OCI-LY7 (cell line): ENCODE measurements at regions not wholly inside any gene's neighbourhood (a gene's known extent, or its start where the extent isn't known, plus 50 kb on each side); places are given as distances from the start of the nearest gene placed in this dataset.

Experiments
- BruUV-seq: library from RNA; stranded (reverse); fragments of 400-500 nt; replicated peaks from 2 replicates; lab custom pipeline; 2021; lab: Mats Ljungman, UMichigan
- CTCF ChIA-PET: fragments of 300-600 bp; sonication (Branson Sonifier 250); formaldehyde crosslinking; loops from one replicate; lab custom pipeline; 2022; ENCODE audit warnings: antibody characterized with exemption; ENCODE audit not compliant: unreplicated experiment; lab: Charles Lee
- POLR2A ChIA-PET: fragments of 300-600 bp; sonication (Branson Sonifier 250); formaldehyde crosslinking; loops from one replicate; lab custom pipeline; 2022; ENCODE audit warnings: antibody characterized with exemption; lab: Charles Lee
- DNase-seq: peaks from one replicate; pipeline ENCODE4 v3.0.0-alpha.2; 2015; ENCODE audit warnings: low spot score
- H2AFZ ChIP-seq: fragments of 200-600 bp; sonication (generic), shearing (Covaris generic); 2 replicates; pipeline ENCODE4 v1.6.1; 2014; ENCODE audit warnings: mild to moderate bottlenecking, antibody characterized with exemption, low read length, moderate library complexity
- H3K27ac ChIP-seq: fragments of 200-600 bp; sonication (generic); 2 replicates; pipeline ENCODE4 v1.5.1; 2014; ENCODE audit warnings: mixed run types, low read depth, mild to moderate bottlenecking, moderate library complexity, low read length, inconsistent platforms; ENCODE audit not compliant: poor library complexity, severe bottlenecking
- H3K36me3 ChIP-seq: fragments of 200-600 bp; sonication (generic); 2 replicates; pipeline ENCODE4 v1.6.1; 2014; ENCODE audit warnings: mild to moderate bottlenecking, antibody characterized with exemption, low read length, moderate library complexity, mixed read lengths; ENCODE audit not compliant: insufficient read depth
- H3K4me1 ChIP-seq: fragments of 200-600 bp; sonication (generic); 2 replicates; pipeline ENCODE4 v1.5.1; 2014; ENCODE audit warnings: mild to moderate bottlenecking, low read length; ENCODE audit not compliant: insufficient read depth, poor library complexity, severe bottlenecking
- H3K4me2 ChIP-seq: fragments of 200-600 bp; sonication (generic); 2 replicates; pipeline ENCODE4 v1.6.1; 2014; ENCODE audit warnings: mild to moderate bottlenecking, low read length
- H3K4me3 ChIP-seq: fragments of 200-600 bp; sonication (generic); 2 replicates; pipeline ENCODE4 v1.5.1; 2014; ENCODE audit warnings: mild to moderate bottlenecking, low read depth, low read length; ENCODE audit not compliant: poor library complexity, severe bottlenecking
- H3K79me2 ChIP-seq: fragments of 200-600 bp; sonication (generic); 2 replicates; pipeline ENCODE4 v1.6.1; 2016; ENCODE audit warnings: low read depth, mild to moderate bottlenecking, low read length, moderate library complexity, mixed read lengths; ENCODE audit not compliant: insufficient read depth
- H3K9me2 ChIP-seq: fragments of 200-600 bp; sonication (generic); 2 replicates; pipeline ENCODE4 v1.6.1; 2016; ENCODE audit warnings: mild to moderate bottlenecking, low read length, mixed read lengths; ENCODE audit not compliant: insufficient read depth
- H3K9me3 ChIP-seq: fragments of 200-600 bp; sonication (generic); 2 replicates; pipeline ENCODE4 v1.6.1; 2014; ENCODE audit warnings: mild to moderate bottlenecking, mixed run types, low read length, mixed read lengths
- H4K20me1 ChIP-seq: fragments of 200-600 bp; sonication (generic); 2 replicates; pipeline ENCODE4 v1.6.1; 2014; ENCODE audit warnings: mild to moderate bottlenecking, antibody characterized with exemption, low read length, moderate library complexity, mixed read lengths; ENCODE audit not compliant: insufficient read depth
- EZH2phosphoT487 ChIP-seq: fragments of 200-600 bp; sonication (generic); IDR thresholded peaks from 2 replicates; pipeline ENCODE4 v1.6.1; 2018; ENCODE audit warnings: low read depth, borderline replicate concordance, mild to moderate bottlenecking, mixed run types, antibody characterized with exemption, low read length, moderate library complexity, mixed read lengths
- intact Hi-C: fragments of 100-400 bp; cut with micrococcal nuclease; formaldehyde crosslinking; loops from one replicate; pipeline ENCODE4 v1.10.0; 2022; ENCODE audit not compliant: unreplicated experiment
- TF ChIP-seq, protein P1 (sequence below): fragments of 200-600 bp; sonication (generic); conservative IDR thresholded peaks from 2 replicates; pipeline ENCODE4 v1.5.1; 2014; ENCODE audit warnings: mild to moderate bottlenecking, antibody characterized with exemption, low read length, moderate library complexity, mixed read lengths

DNA sequence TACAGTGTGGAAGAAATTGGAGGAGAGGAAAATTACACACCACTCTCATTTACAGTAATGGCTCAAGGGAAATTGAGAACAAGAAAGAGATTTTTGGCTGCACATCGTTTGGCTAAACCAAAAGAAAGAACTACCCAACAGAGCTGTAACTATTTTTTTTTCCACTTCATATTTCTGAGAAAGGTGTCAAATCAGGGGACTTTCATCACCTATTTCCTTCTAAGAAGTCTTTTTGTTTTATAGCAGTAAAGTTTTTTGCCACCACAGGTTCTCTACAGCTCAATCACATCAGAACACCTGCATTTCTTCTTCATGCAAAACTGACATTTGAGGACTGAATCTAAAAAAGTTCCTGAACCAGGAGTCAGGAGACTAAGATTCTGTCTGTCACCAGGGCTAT, 57.5 kb upstream of the TNIP3 start:
- Histone ChIP-seq H3K79me2 (no peaks in the 10 kb centered on the region), H3K9me3 (no peaks in the 10 kb centered on the region), H2AFZ (no peak overlapping the region), H4K20me1 (no peaks in the 10 kb centered on the region), H3K36me3 (no peaks in the 10 kb centered on the region), H3K9me2 (no peaks in the 10 kb centered on the region), H3K4me1 (no peaks in the 10 kb centered on the region), H3K4me3 (no peak overlapping the region), H3K4me2 (no peak overlapping the region), H3K27ac (no peak overlapping the region)
- CTCF ChIA-PET, result no interaction called here
- intact Hi-C loops, result no loop called here
- no TSS peak for BruUV-seq
- POLR2A ChIA-PET, result no interaction called here
- DNase-seq, result no peak
- TF ChIP-seq, protein P1, sequence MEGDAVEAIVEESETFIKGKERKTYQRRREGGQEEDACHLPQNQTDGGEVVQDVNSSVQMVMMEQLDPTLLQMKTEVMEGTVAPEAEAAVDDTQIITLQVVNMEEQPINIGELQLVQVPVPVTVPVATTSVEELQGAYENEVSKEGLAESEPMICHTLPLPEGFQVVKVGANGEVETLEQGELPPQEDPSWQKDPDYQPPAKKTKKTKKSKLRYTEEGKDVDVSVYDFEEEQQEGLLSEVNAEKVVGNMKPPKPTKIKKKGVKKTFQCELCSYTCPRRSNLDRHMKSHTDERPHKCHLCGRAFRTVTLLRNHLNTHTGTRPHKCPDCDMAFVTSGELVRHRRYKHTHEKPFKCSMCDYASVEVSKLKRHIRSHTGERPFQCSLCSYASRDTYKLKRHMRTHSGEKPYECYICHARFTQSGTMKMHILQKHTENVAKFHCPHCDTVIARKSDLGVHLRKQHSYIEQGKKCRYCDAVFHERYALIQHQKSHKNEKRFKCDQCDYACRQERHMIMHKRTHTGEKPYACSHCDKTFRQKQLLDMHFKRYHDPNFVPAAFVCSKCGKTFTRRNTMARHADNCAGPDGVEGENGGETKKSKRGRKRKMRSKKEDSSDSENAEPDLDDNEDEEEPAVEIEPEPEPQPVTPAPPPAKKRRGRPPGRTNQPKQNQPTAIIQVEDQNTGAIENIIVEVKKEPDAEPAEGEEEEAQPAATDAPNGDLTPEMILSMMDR, result no peak
- no peak for TF ChIP-seq EZH2phosphoT487

DNA sequence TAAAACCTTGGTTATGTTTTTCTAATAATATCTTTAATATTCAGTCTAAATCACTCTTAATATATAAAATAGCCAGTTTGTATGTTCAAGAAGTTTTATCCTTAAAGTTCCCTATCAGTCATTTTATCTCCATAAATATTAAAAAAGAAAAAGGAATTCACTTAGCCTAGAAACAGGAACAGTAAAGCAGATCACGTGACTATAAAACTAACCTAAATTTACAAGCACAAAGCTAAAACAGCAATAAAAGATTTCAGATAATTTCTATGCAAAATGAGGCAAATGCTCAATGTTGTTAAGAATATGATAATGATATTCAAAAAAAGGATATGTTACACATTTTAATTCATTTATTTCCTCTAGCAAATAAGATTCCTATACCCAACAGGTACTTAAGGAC, 57.1 kb upstream of the TNIP3 start:
- no peak overlapping the region for H2AFZ ChIP-seq
- no peak overlapping the region for H3K4me2 ChIP-seq
- H3K9me2 ChIP-seq, result no peaks in the 10 kb centered on the region
- no TSS peak for BruUV-seq
- H3K4me3 ChIP-seq, result no peak overlapping the region
- no peaks in the 10 kb centered on the region for H3K9me3 ChIP-seq
- no peaks in the 10 kb centered on the region for H3K4me1 ChIP-seq
- H4K20me1 ChIP-seq, result no peaks in the 10 kb centered on the region
- intact Hi-C loops, result no loop called here
- ChIA-PET CTCF (no interaction called here), POLR2A (no interaction called here)
- no peak for TF ChIP-seq EZH2phosphoT487
- TF ChIP-seq, protein P1, result no peak
- H3K79me2 ChIP-seq, result no peaks in the 10 kb centered on the region
- H3K36me3 ChIP-seq, result no peaks in the 10 kb centered on the region
- no peak for DNase-seq
- H3K27ac ChIP-seq, result no peak overlapping the region

GRCh38 chr4:121220698-121221097, 56.6 kb upstream of the TNIP3 start:
- Histone ChIP-seq H3K9me2 (no peaks in the 10 kb centered on the region), H3K36me3 (no peaks in the 10 kb centered on the region), H3K79me2 (no peaks in the 10 kb centered on the region), H3K4me3 (no peak overlapping the region), H4K20me1 (no peaks in the 10 kb centered on the region), H3K27ac (no peak overlapping the region), H3K9me3 (no peaks in the 10 kb centered on the region), H2AFZ (no peak overlapping the region), H3K4me2 (no peak overlapping the region), H3K4me1 (no peaks in the 10 kb centered on the region)
- no TSS peak for BruUV-seq
- no peak for TF ChIP-seq EZH2phosphoT487
- TF ChIP-seq, protein P1, result no peak
- intact Hi-C loops, result no loop called here
- POLR2A ChIA-PET, result no interaction called here
- CTCF ChIA-PET, result no interaction called here
- no peak for DNase-seq
